Astrocyte (in vitro differentiated cells and primary cell): ENCODE measurements at regions not wholly inside any gene's neighbourhood (a gene's known extent, or its start where the extent isn't known, plus 50 kb on each side); places are given as distances from the start of the nearest gene placed in this dataset.

Source experiments
- CTCF ChIP-seq: IDR thresholded peaks from 2 replicates; pipeline ENCODE4 v1.5.1; 2011; ENCODE audit warnings: low read depth, mild to moderate bottlenecking, inconsistent platforms, low read length, moderate library complexity; ENCODE audit not compliant: insufficient read depth
- EZH2 ChIP-seq: IDR thresholded peaks from 2 replicates; pipeline ENCODE4 v1.6.1; 2012; ENCODE audit warnings: mild to moderate bottlenecking, low read length, inconsistent platforms; ENCODE audit not compliant: insufficient read depth

- TF ChIP-seq CTCF, result no peak
- TF ChIP-seq EZH2, result no peak
These were observed 125.1 kb downstream of the TFPI2 start for GRCh38 chr7:93765475-93765874.
